GM12892 (cell line): ENCODE measurements at regions not wholly inside any gene's neighbourhood (a gene's known extent, or its start where the extent isn't known, plus 50 kb on each side); places are given as distances from the start of the nearest gene placed in this dataset.

Experiments used
- POLR2A ChIP-seq: IDR thresholded peaks from 2 replicates; pipeline ENCODE4 v1.6.1; 2011; ENCODE audit warnings: low read depth, low read length, control low read depth
- POLR2AphosphoS5 ChIP-seq: IDR thresholded peaks from 2 replicates; pipeline ENCODE4 v1.6.1; 2011; ENCODE audit warnings: low read depth, low read length, control low read depth
- TAF1 ChIP-seq: IDR thresholded peaks from 2 replicates; pipeline ENCODE4 v1.6.1; 2011; ENCODE audit warnings: low read depth, mild to moderate bottlenecking, control low read depth, low read length, borderline replicate concordance

GRCh38 chr6:129773304-129773703 lies 63.3 kb upstream of the ARHGAP18 start:
- TF ChIP-seq POLR2AphosphoS5: no peak
- TF ChIP-seq TAF1: no peak
- TF ChIP-seq POLR2A: no peak
